SK-N-SH (cell line): ENCODE measurements at regions not wholly inside any gene's neighbourhood (a gene's known extent, or its start where the extent isn't known, plus 50 kb on each side); places are given as distances from the start of the nearest gene placed in this dataset.

Source experiments
- CTCF ChIP-seq: fragments of 200-600 bp; sonication (generic); IDR thresholded peaks from 2 replicates; pipeline ENCODE4 v1.6.1; 2017; ENCODE audit warnings: antibody characterized with exemption, mild to moderate bottlenecking, moderate library complexity
- EP300 ChIP-seq, 2 experiments: IDR thresholded peaks; 2 replicates each; pipeline versions ENCODE4 v1.4.0 to v1.6.1; 2012; ENCODE audit warnings: borderline replicate concordance in 1 of 2, low read depth in 1 of 2, low read length in 1 of 2
- POLR2AphosphoS5 ChIP-seq: IDR thresholded peaks from 2 replicates; pipeline ENCODE4 v1.6.1; 2012; ENCODE audit warnings: low read depth, low read length
- RXRA ChIP-seq: IDR thresholded peaks from 2 replicates; pipeline ENCODE4 v1.4.0; 2012; ENCODE audit warnings: low read depth, mild to moderate bottlenecking, borderline replicate concordance
- TAF1 ChIP-seq: IDR thresholded peaks from 2 replicates; pipeline ENCODE4 v1.6.1; 2012; ENCODE audit warnings: low read depth, mild to moderate bottlenecking, low read length, moderate library complexity, borderline replicate concordance
- ZBTB33 ChIP-seq: IDR thresholded peaks from 2 replicates; pipeline ENCODE4 v1.4.0; 2012; ENCODE audit warnings: low read depth, borderline replicate concordance

GRCh38 chr13:80428349-80429096 is 87.6 kb upstream of the SPRY2 start:
- TF ChIP-seq TAF1 (no peak), EP300 (IDR thresholded peaks at IDR 0.05; ENCODE audit: borderline replicate concordance in 1 of 2, low read depth in 1 of 2, low read length in 1 of 2) (no peak), CTCF (no peak), RXRA (no peak), POLR2AphosphoS5 (no peak), ZBTB33 (no peak)
